Activated CD8-positive, alpha-beta memory T cell treated with anti-CD3 and anti-CD28 coated beads for 24 hours (primary cell): ENCODE measurements at regions not wholly inside any gene's neighbourhood (a gene's known extent, or its start where the extent isn't known, plus 50 kb on each side); places are given as distances from the start of the nearest gene placed in this dataset.

Experiments
- DNase-seq: peaks from one replicate; pipeline ENCODE4 v3.0.0-alpha.2; 2020

GRCh38 chr6:4549556-4550226 is 226.5 kb upstream of the CDYL start:
- DNase-seq, result no peak

GRCh38 chr6:4545893-4546292 is 230.3 kb upstream of the CDYL start:
- DNase-seq, result no peak

- no peak for DNase-seq
Measured at GRCh38 chr6:4543596-4543995, 232.6 kb upstream of the CDYL start.

- no peak for DNase-seq
Measured at GRCh38 chr6:4533576-4533975, 242.6 kb upstream of the CDYL start.

- DNase-seq, result no peak
Measured at GRCh38 chr6:4531406-4531805, 244.8 kb upstream of the CDYL start.

GRCh38 chr6:4522453-4522852 is 253.8 kb upstream of the CDYL start:
- DNase-seq, result no peak

GRCh38 chr6:4521070-4521469 is 255.1 kb upstream of the CDYL start:
- no peak for DNase-seq

- no peak for DNase-seq
Measured at GRCh38 chr6:4518506-4518905, 257.7 kb upstream of the CDYL start.

GRCh38 chr6:4516206-4516605 is 260.0 kb upstream of the CDYL start:
- no peak for DNase-seq

GRCh38 chr6:4513561-4513960 is 262.6 kb upstream of the CDYL start:
- DNase-seq, result no peak

- no peak for DNase-seq
Measured at GRCh38 chr6:4512051-4512471, 264.1 kb upstream of the CDYL start.

- DNase-seq, result no peak
Measured at GRCh38 chr6:4511641-4512020, 264.6 kb upstream of the CDYL start.

GRCh38 chr6:4510906-4511640 is 265.1 kb upstream of the CDYL start:
- DNase-seq, result no peak

- DNase-seq, result no peak
Measured at GRCh38 chr6:4510317-4510716, 265.9 kb upstream of the CDYL start.

GRCh38 chr6:4509506-4509905 is 266.7 kb upstream of the CDYL start:
- no peak for DNase-seq

GRCh38 chr6:4506792-4507191 is 269.4 kb upstream of the CDYL start:
- DNase-seq, result no peak

- no peak for DNase-seq
Measured at GRCh38 chr6:4506223-4506622, 270.0 kb upstream of the CDYL start.

- DNase-seq, result no peak
Measured at GRCh38 chr6:4504700-4505099, 271.5 kb upstream of the CDYL start.

- DNase-seq, result no peak
Measured at GRCh38 chr6:4503700-4504099, 272.5 kb upstream of the CDYL start.

GRCh38 chr6:4496284-4496683 is 279.9 kb upstream of the CDYL start:
- no peak for DNase-seq

- DNase-seq, result no peak
Measured at GRCh38 chr6:4491501-4492260, 284.5 kb upstream of the CDYL start.

- DNase-seq, result no peak
Measured at GRCh38 chr6:4489538-4489937, 286.7 kb upstream of the CDYL start.

GRCh38 chr6:4488389-4488788 is 287.8 kb upstream of the CDYL start:
- no peak for DNase-seq

GRCh38 chr6:4487538-4487937 is 288.7 kb upstream of the CDYL start:
- DNase-seq, result no peak
